K562 (cell line): ENCODE measurements at regions not wholly inside any gene's neighbourhood (a gene's known extent, or its start where the extent isn't known, plus 50 kb on each side); places are given as distances from the start of the nearest gene placed in this dataset.

Experiments
- ATAC-seq: fragments of 200-7000 bp; cut with Tn5 transposase; 3 replicates; pipeline ENCODE4 v1.9.1; 2020; ENCODE audit warnings: moderate library complexity
- BruUV-seq: library from RNA; stranded (reverse); fragments of 400-500 nt; replicated peaks from 2 replicates; lab custom pipeline; 2021; lab: Mats Ljungman, UMichigan
- CTCF ChIA-PET: fragments of 300-600 bp; formaldehyde crosslinking; extraction: SDS; loops from one replicate; lab custom pipeline; 2021; ENCODE audit warnings: low intra/inter-chr PET ratio; lab: Yijun Ruan, JAX
- POLR2A ChIA-PET: fragments of 300-600, 350-650 bp; sonication (Branson Sonifier 250); formaldehyde crosslinking; extraction: SDS; loops from one replicate; lab custom pipeline; 2021; ENCODE audit warnings: antibody characterized with exemption, inconsistent platforms; lab: Yijun Ruan, JAX
- DNase-seq, 4 experiments: peaks; one replicate each; pipeline versions ENCODE4 v3.0.0 to v3.0.0-alpha.2; 2011 to 2018; ENCODE audit warnings: low spot score in 3 of 4, mixed read lengths in 3 of 4; ENCODE audit errors: extremely low read depth in 1 of 4
- FAIRE-seq: peaks from 2 replicates; lab custom pipeline; 2011; peaks lifted over from hg19 to GRCh38; lab: Jason Lieb, UNC
- H2AFZ ChIP-seq: 2 replicates; pipeline ENCODE4 v1.6.0; 2011; ENCODE audit warnings: low read depth, low read length, control low read depth, inconsistent platforms
- H3K27ac ChIP-seq: fragments of 200-600 bp; 3 replicates; pipeline ENCODE4 v1.8.0; 2011; ENCODE audit warnings: low read depth, mild to moderate bottlenecking, control low read depth, inconsistent platforms, low read length, moderate library complexity, mixed read lengths; ENCODE audit errors: extremely low read depth
- H3K27me3 ChIP-seq, 2 experiments: fragments of 300-600 bp in 1 of 2; 2 replicates in 1 of 2; 3 replicates in 1 of 2; pipeline versions ENCODE4 v1.6.0 to v1.8.0; 2011; ENCODE audit warnings: inconsistent platforms in 2 of 2, low read length in 2 of 2, mild to moderate bottlenecking in 1 of 2, mixed read lengths in 1 of 2, moderate library complexity in 1 of 2; ENCODE audit not compliant: control insufficient read depth in 2 of 2, insufficient read depth in 2 of 2
- H3K36me3 ChIP-seq: fragments of 300-600 bp; 3 replicates; pipeline ENCODE4 v1.8.0; 2011; ENCODE audit warnings: mild to moderate bottlenecking, low read length, inconsistent platforms; ENCODE audit not compliant: control insufficient read depth, insufficient read depth
- H3K4me1 ChIP-seq, 2 experiments: fragments of 200-600 bp in 1 of 2; replicated peaks in 1 of 2; 2 replicates in 1 of 2; 3 replicates in 1 of 2; pipeline versions ENCODE4 v1.5.1 to v1.8.0; 2011; ENCODE audit warnings: inconsistent platforms in 2 of 2, low read length in 2 of 2, mild to moderate bottlenecking in 1 of 2, mixed read lengths in 1 of 2, moderate library complexity in 1 of 2; ENCODE audit not compliant: control insufficient read depth in 2 of 2, insufficient read depth in 2 of 2
- H3K4me2 ChIP-seq: 2 replicates; pipeline ENCODE4 v1.6.1; 2011; ENCODE audit warnings: low read length, control low read depth, inconsistent platforms, mixed read lengths; ENCODE audit not compliant: insufficient read depth
- H3K4me3 ChIP-seq: fragments of 200-600 bp; sonication (generic), shearing (Covaris generic); 2 replicates; pipeline ENCODE4 v1.5.1; 2016; ENCODE audit warnings: control low read depth, inconsistent platforms
- H3K79me2 ChIP-seq: fragments of 200-600 bp; 3 replicates; pipeline ENCODE4 v1.8.0; 2011; ENCODE audit warnings: low read length, inconsistent platforms; ENCODE audit not compliant: control insufficient read depth, insufficient read depth
- H3K9ac ChIP-seq, 2 experiments: 2 replicates each; pipeline versions ENCODE4 v1.6.0 to v1.6.1; 2011; ENCODE audit warnings: low read depth in 2 of 2, low read length in 2 of 2, control low read depth in 1 of 2, inconsistent platforms in 1 of 2, mild to moderate bottlenecking in 1 of 2, mixed read lengths in 1 of 2; ENCODE audit not compliant: insufficient read depth in 1 of 2
- H3K9me1 ChIP-seq: one replicate; pipeline ENCODE4 v1.6.0; 2011; ENCODE audit warnings: inconsistent platforms, mild to moderate bottlenecking, low read length, moderate library complexity; ENCODE audit not compliant: control insufficient read depth, insufficient read depth
- H3K9me3 ChIP-seq: replicated peaks from 2 replicates; pipeline ENCODE4 v1.5.1; 2011; ENCODE audit warnings: low read depth, low read length, inconsistent platforms; ENCODE audit not compliant: control insufficient read depth, insufficient read depth
- H4K20me1 ChIP-seq: replicated peaks from 2 replicates; pipeline ENCODE4 v1.6.1; 2011; ENCODE audit warnings: low read length, inconsistent platforms, mixed read lengths; ENCODE audit not compliant: control insufficient read depth, insufficient read depth
- COPS2 ChIP-seq: fragments of 450-650 bp; conservative IDR thresholded peaks from 2 replicates; pipeline ENCODE4 v1.6.1; 2016; ENCODE audit warnings: mild to moderate bottlenecking, moderate library complexity
- JUN ChIP-seq, 2 experiments: sonication (generic) in 1 of 2; formaldehyde crosslinking in 1 of 2; IDR thresholded peaks; 2 replicates each; pipeline versions ENCODE4 v1.6.1 to v1.8.0; 2012 to 2022; ENCODE audit warnings: borderline replicate concordance in 2 of 2, mild to moderate bottlenecking in 2 of 2, improper control_type of control experiment in 1 of 2, low read depth in 1 of 2, low read length in 1 of 2, missing genetic modification reagents in 1 of 2
- MEF2A ChIP-seq: IDR thresholded peaks from 2 replicates; pipeline ENCODE4 v1.6.1; 2011; ENCODE audit warnings: low read depth, mild to moderate bottlenecking, low read length, moderate library complexity; ENCODE audit not compliant: control insufficient read depth
- MNT ChIP-seq, 2 experiments: fragments of 450-650 bp; conservative IDR thresholded peaks; 2 replicates each; pipeline ENCODE4 v1.6.1; 2017; ENCODE audit warnings: mild to moderate bottlenecking in 2 of 2, moderate library complexity in 2 of 2
- POU5F1 ChIP-seq: fragments of 150-350 bp; IDR thresholded peaks from 2 replicates; pipeline ENCODE4 v1.6.1; 2014; ENCODE audit warnings: borderline replicate concordance, low read length, low read depth, mild to moderate bottlenecking; ENCODE audit not compliant: partially characterized antibody
- PURB ChIP-seq: sonication (generic); formaldehyde crosslinking; IDR thresholded peaks from 2 replicates; pipeline ENCODE4 v1.9.0; 2021; ENCODE audit warnings: low read depth, mild to moderate bottlenecking, missing genetic modification reagents
- RB1 ChIP-seq: fragments of 450-650 bp; IDR thresholded peaks from 2 replicates; pipeline ENCODE4 v1.6.1; 2017; ENCODE audit warnings: low read depth, mild to moderate bottlenecking
- RBM25 ChIP-seq: fragments of 200-400 bp; formaldehyde crosslinking; IDR thresholded peaks from 2 replicates; pipeline ENCODE4 v1.6.1; 2018; ENCODE audit warnings: low read length, low read depth, moderate library complexity; ENCODE audit not compliant: severe bottlenecking
- SNAPC5 ChIP-seq: fragments of 250-450 bp; sonication (Bioruptor Pico); IDR thresholded peaks from 2 replicates; pipeline ENCODE4 v1.8.0; 2021; ENCODE audit warnings: moderate library complexity, mild to moderate bottlenecking, inconsistent platforms
- SREBF1 ChIP-seq: fragments of 150-350 bp; IDR thresholded peaks from 2 replicates; pipeline ENCODE4 v1.6.1; 2014; ENCODE audit warnings: antibody characterized with exemption, low read depth, low read length, borderline replicate concordance
- TCF7L2 ChIP-seq: fragments of 150-350 bp; IDR thresholded peaks from 2 replicates; pipeline ENCODE4 v1.6.1; 2016; ENCODE audit warnings: low read depth, mild to moderate bottlenecking, low read length, moderate library complexity
- ZBTB33 ChIP-seq: sonication (generic); formaldehyde crosslinking; IDR thresholded peaks from 2 replicates; pipeline ENCODE4 v1.8.1; 2023; ENCODE audit warnings: mild to moderate bottlenecking, missing genetic modification reagents
- ZEB2 ChIP-seq: fragments of 450-650 bp; IDR thresholded peaks from 2 replicates; pipeline ENCODE4 v1.6.1; 2016
- ZNF239 ChIP-seq: fragments of 250-450 bp; sonication (Bioruptor Pico); IDR thresholded peaks from 2 replicates; pipeline ENCODE4 v1.4.0; 2020; ENCODE audit warnings: mild to moderate bottlenecking
- ZNF436 ChIP-seq: fragments of 250-450, 450-650 bp; sonication (Bioruptor Pico); formaldehyde crosslinking; IDR thresholded peaks from 2 replicates; pipeline ENCODE4 v1.7.0; 2020; ENCODE audit warnings: mild to moderate bottlenecking
- ZNF518B ChIP-seq: fragments of 250-450 bp; sonication (Bioruptor Pico); IDR thresholded peaks from 2 replicates; pipeline ENCODE4 v1.5.0; 2021; ENCODE audit warnings: mild to moderate bottlenecking, moderate library complexity
- in situ Hi-C: fragments of 300-500 bp; cut with MboI; formaldehyde crosslinking; loops from 4 replicates; pipeline ENCODE4 v1.15.0; 2018; ENCODE audit warnings: inconsistent platforms, mixed read lengths
- intact Hi-C: fragments of 100-400 bp; cut with micrococcal nuclease; formaldehyde crosslinking; loops from 2 replicates; pipeline ENCODE4 v1.14.2; 2022

GRCh38 chr12:58710901-58711300 lies 209.4 kb downstream of the LRIG3 start:
- H3K4me3 ChIP-seq, result no peak overlapping the region
- TF ChIP-seq POU5F1, result no peak
- no peak for TF ChIP-seq ZNF518B
- no peak for TF ChIP-seq RB1
- no peak for TF ChIP-seq JUN (IDR thresholded peaks at IDR 0.05; ENCODE audit: borderline replicate concordance, low read depth, low read length)
- TF ChIP-seq JUN (CRISPR knock-in tag; IDR thresholded peaks at IDR 0.05; ENCODE audit: borderline replicate concordance), result no peak
- no peak for TF ChIP-seq ZBTB33 (CRISPR knock-in tag)
- TF ChIP-seq MEF2A, result no peak
- TF ChIP-seq ZNF239 (CRISPR knock-in tag), result no peak
- TF ChIP-seq RBM25, result no peak
- TF ChIP-seq PURB, result no peak
- TF ChIP-seq SNAPC5 (CRISPR knock-in tag), result no peak
- no peak for TF ChIP-seq SREBF1
- TF ChIP-seq COPS2, result no peak
- no peak for TF ChIP-seq TCF7L2
- TF ChIP-seq ZNF436 (CRISPR knock-in tag), result no peak
- no peak for TF ChIP-seq ZEB2
- no peak for TF ChIP-seq MNT (conservative IDR thresholded peaks at IDR 0.05)
- TF ChIP-seq, all 486 proteins: peak for 0
- ChIA-PET CTCF (no interaction called here), POLR2A (no interaction called here)
- no peak overlapping the region for H3K4me2 ChIP-seq
- ATAC-seq (no peak), DNase-seq (no peak), FAIRE-seq (no peak)
- H2AFZ ChIP-seq, result no peak overlapping the region
- no peaks in the 10 kb centered on the region for H3K9me1 ChIP-seq
- H3K27ac ChIP-seq, result no peak overlapping the region
- H3K36me3 ChIP-seq, result no peaks in the 10 kb centered on the region
- no peaks in the 10 kb centered on the region for H3K27me3 ChIP-seq
- in situ Hi-C loops, result no loop called here
- BruUV-seq, result no TSS peak
- H3K9ac ChIP-seq, result no peak overlapping the region
- H3K9me3 ChIP-seq, result no peaks in the 10 kb centered on the region
- intact Hi-C loops, result no loop called here
- no peaks in the 10 kb centered on the region for H3K4me1 ChIP-seq
- H3K79me2 ChIP-seq, result no peaks in the 10 kb centered on the region
- no peaks in the 10 kb centered on the region for H4K20me1 ChIP-seq
